HG03432 (cell line): ENCODE measurements at regions not wholly inside any gene's neighbourhood (a gene's known extent, or its start where the extent isn't known, plus 50 kb on each side); places are given as distances from the start of the nearest gene placed in this dataset.
"Not testable (repeated sequence)": the region's sequence is repeated elsewhere in the genome, so short reads cannot be mapped to it uniquely, and the experiment has no call there.

ENCODE experiments used
- ATAC-seq: cut with Tn5 transposase; IDR thresholded peaks from one replicate; pipeline ENCODE4 v1.9.1; 2021; ENCODE audit warnings: mild to moderate bottlenecking, moderate library complexity; ENCODE audit not compliant: unreplicated experiment

DNA sequence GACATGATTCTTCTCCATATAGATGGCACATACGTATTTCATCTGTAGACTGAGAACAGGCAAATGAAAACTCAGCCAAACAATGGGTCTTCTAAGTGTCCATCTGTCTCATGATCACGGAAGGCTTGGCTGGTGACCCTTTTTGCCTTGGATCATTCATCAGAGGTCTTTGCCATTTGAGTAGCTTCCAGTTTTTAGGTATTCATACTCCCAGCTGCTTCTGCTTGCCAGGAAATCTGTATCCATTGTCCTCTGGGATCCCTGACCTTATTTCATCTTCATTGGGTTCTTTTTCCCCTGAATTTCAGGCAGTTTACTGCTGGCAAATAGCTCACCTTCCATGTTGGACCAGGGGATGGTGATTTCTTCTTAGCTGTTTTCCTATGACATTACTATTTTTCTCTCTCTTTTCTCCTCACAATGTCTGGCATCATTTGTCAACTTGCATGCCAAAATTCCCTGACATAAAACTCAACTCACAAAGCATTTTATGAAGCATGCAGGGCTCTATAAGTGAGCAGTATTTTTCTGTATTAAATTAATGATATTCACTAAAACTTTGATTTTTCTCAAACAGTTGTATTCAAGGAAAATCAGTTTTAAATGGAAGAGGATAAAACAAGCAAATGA is 241.2 kb downstream of the DNAJB9 start:
- ATAC-seq, result no peak

DNA sequence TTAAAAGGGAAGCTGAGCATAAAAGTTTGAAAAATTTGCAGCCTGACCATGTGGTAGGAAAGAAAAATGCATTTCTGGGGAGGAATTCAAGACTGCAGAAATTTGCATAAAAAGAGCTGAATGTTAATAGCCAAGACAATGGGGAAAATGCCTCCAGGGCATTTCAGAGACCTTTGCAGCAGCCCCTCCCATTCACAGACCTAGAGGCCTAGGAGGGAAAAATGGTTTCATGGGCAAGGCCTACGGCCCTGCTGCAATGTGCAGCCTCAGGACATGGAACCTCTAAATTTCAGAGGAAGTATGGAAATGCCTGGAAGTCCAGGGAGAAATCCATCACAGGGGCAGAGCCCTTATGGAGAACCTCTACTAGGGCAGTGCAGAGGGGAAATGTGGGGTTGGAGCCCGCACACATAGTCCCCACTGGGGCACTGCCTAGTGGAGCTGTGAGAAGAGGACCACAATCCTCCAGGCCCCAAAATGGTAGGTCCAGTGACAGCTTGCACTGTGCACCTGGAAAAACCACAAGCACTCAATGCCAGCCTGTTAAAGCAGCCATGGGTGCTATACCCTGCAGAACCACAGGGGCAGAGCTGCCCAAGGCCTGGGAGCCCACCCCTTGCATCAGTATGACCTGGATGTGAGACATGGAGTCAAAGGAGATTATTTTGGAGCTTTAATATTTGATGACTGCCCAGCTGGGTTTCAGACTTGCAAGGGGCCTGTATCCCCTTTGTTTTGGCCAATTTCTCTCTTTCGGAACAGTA is 243.8 kb downstream of the DNAJB9 start:
- no peak for ATAC-seq

DNA sequence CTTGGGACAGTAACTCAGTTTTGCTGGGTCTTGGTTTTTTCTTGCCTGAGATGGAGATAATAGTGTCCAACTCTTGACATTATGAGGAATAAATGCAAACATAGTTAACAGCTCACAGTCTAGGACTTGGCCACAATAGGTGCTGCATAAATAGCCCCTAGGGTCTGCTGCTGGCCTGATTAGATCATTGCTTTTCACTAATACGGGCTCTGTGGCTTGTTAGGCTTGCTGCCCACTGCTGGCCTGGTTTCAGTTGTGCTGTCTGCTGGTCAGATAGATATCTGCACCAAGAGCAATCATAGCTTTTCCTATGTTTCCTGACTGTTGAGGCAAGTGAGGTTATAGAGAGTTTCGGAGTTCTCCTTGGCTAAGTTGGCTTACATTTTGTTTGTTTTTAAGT is 246.1 kb downstream of the DNAJB9 start:
- no peak for ATAC-seq

DNA sequence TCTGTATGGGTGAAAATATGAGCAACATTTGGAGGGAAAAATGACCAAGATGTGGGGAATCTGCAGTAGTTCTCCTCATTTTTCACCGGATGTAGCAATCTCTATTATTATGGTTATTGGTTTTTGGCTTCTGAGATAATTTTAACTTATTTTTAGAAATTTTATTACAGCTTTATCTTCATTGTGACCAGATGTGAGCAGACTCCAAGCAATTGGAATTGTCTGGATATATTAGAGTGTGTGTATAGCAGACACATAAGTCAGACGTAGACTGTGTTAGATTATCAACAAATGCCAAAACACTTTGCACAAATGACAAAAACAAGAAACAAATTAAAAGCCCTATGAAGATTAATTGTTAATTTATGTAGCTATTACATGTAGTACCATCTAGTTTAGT is 249.1 kb downstream of the DNAJB9 start:
- ATAC-seq, result no peak

DNA sequence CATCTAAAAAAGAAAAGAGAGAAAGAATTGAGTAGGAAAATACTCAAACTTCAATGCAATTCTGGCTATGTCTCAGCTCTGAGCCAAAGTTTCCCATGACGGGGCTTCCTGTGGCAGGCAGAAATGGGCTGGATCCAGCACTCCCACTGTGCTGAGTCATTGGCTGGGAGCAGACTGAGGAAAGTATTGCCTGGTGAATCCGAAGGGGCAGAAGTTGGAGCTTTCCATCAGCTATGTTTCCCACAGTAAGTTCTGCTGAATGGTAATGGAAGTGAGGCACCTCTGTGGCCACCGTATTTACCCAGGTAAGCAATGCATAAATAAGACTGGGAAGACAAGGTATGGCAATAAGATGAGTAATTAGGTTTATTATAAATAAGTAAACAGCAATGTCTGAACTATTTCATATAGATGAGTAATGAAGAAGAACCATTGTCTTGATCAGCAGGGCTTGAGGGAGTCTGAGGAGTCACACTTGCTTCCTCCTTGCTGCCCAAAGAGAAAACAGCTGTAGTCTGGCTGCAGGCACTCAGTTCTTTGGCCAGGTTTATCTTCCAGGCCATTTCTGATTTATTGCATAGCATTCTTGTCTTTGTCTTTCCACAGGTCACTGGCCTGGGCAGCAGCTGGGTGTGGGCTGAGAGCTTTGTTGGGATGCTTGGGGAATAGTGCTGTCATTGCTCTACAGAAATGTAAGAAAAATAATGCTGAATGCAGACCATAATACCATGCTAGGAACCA is 255.3 kb downstream of the DNAJB9 start:
- no peak for ATAC-seq

DNA sequence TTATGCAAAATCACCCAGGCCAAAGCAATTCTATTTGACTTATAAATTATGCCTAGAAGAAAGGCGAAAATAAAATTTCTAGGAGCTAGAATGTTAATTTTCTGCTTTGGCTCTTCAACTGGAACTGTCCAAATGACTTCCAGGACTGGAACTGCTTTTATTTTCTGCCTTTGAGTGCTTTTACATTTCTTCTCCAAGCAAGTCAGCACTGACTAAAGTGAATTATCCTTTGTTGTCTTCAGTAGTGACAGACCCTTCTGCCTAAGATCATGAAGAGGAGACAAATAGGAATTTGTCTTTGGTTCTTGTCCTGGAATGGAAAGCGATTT is 255.9 kb downstream of the DNAJB9 start:
- ATAC-seq, result no peak

GRCh38 chr7:108836256-108836655 is 266.6 kb downstream of the DNAJB9 start:
- ATAC-seq, result no peak

- no peak for ATAC-seq
Observed at GRCh38 chr7:108838198-108838597, 268.5 kb downstream of the DNAJB9 start.

GRCh38 chr7:108839076-108839475 is 269.4 kb downstream of the DNAJB9 start:
- no peak for ATAC-seq

- no peak for ATAC-seq
Observed at GRCh38 chr7:108845951-108846350, 276.3 kb downstream of the DNAJB9 start.

DNA sequence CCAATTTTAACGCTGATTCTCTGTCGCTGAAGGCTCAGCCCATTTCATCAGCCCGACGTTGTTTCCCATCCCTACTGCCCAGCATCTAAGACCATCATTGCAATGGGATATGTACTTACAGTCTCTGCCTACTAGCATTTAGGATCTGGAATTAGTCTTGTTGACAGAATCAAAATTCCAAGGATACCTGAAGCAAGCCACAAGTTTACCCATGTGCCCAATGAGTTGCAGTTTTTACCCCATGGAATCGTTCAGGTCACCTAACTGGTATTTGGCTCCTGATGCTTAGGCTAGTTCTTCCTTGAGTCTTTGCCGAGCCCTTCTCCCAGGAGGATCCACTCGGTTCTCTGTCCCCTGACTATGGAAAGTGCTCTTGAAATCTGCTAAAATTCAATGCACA is 276.8 kb downstream of the DNAJB9 start:
- no peak for ATAC-seq

GRCh38 chr7:108848486-108848885 is 278.8 kb downstream of the DNAJB9 start:
- no peak for ATAC-seq

GRCh38 chr7:108860615-108861014 is 290.9 kb downstream of the DNAJB9 start:
- ATAC-seq, result no peak

- no peak for ATAC-seq
Observed at GRCh38 chr7:108861071-108861470, 291.4 kb downstream of the DNAJB9 start.

DNA sequence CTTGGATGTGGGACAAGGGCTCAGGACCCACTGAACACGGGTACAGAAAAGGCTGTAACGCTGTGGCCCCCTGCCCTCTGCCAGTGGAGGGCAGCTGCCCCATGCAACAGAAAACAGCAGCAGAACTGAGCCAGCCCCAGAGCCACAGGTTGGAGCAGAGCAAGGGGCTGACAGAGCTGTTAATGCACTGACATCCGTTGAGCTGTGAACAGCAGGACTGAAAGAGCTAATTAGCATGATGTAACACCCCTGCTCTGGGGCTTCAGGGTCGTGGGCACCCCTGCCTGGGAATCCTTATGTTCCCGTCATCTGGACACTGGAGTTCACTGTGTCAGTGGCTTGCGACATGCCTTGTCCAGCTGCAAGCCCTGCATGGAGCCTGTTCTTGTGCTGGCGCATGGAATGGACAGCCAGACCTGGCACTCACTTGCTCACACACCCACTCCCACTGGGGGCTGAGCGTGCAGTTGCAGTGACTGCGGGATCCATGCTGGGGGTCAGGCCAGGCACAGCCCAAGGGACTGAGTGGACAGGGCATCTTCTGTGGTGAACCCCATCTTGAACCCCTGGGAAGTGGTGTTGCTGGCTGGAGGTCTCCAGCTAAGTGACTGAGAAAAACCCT is 293.7 kb downstream of the DNAJB9 start:
- ATAC-seq, result no peak

GRCh38 chr7:108869070-108869469 is 299.4 kb downstream of the DNAJB9 start:
- ATAC-seq, result no peak

- ATAC-seq, result peak; percentile 47
Observed at GRCh38 chr7:108875139-108875538, 305.5 kb downstream of the DNAJB9 start.

GRCh38 chr7:108890862-108891261 is 321.2 kb downstream of the DNAJB9 start:
- no peak for ATAC-seq

- no peak for ATAC-seq
Observed at GRCh38 chr7:108908456-108908855, 338.8 kb downstream of the DNAJB9 start.

GRCh38 chr7:108911016-108911415 is 341.3 kb downstream of the DNAJB9 start:
- no peak for ATAC-seq

DNA sequence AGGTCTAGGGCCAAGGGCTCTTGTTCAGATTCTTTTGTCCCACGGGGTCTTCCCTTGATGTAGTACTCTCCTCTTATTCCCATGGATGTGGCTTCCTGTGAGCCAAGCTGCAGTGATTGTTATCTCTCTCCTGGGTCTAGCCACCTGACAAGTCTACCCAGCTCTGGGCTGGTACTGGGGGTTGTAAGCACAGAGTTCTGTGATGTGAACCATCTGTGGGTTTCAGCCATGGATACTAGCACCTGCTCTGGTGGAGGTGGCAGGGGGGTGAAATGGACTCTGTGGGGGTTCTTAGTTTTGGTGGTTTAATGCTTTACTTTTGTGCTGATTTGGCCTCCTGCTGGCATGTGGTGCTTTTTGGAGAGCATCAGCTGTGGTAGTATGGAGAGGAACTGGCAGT is 350.8 kb downstream of the DNAJB9 start:
- ATAC-seq, result no peak

GRCh38 chr7:108943048-108943447 is 373.4 kb downstream of the DNAJB9 start:
- ATAC-seq, result not testable (repeated sequence)
